Large intestine (tissue), 3 donors: ENCODE measurements at regions not wholly inside any gene's neighbourhood (a gene's known extent, or its start where the extent isn't known, plus 50 kb on each side); places are given as distances from the start of the nearest gene placed in this dataset.

ENCODE experiments used
- DNase-seq, 2 donors: peaks; one replicate each; pipeline versions ENCODE4 v3.0.0 to v3.0.0-alpha.2; 2013
- H3K27ac ChIP-seq: one replicate; pipeline ENCODE4 v1.5.1; 2013; ENCODE audit warnings: low read length
- H3K27me3 ChIP-seq: 2 replicates; pipeline ENCODE4 v1.6.1; 2013; ENCODE audit warnings: low read length; ENCODE audit not compliant: control insufficient read depth, insufficient read depth
- H3K36me3 ChIP-seq: 2 replicates; pipeline ENCODE4 v1.6.1; 2013; ENCODE audit warnings: low read length; ENCODE audit not compliant: control insufficient read depth, insufficient read depth
- H3K4me1 ChIP-seq: one replicate; pipeline ENCODE4 v1.6.1; 2013; ENCODE audit warnings: low read length; ENCODE audit not compliant: control insufficient read depth, insufficient read depth
- H3K4me3 ChIP-seq: one replicate; pipeline ENCODE4 v1.5.1; 2013; ENCODE audit warnings: low read length
- H3K9me3 ChIP-seq: one replicate; pipeline ENCODE4 v1.6.1; 2013; ENCODE audit warnings: mild to moderate bottlenecking, low read depth, low read length, moderate library complexity; ENCODE audit not compliant: control insufficient read depth
- WGBS: methylation state at CpG from one replicate; pipeline ENCODE4 v1.1.5; 2013; ENCODE audit warnings: low lambda C conversion rate; ENCODE audit not compliant: insufficient coverage; 5-methylcytosine and 5-hydroxymethylcytosine counted together

DNA sequence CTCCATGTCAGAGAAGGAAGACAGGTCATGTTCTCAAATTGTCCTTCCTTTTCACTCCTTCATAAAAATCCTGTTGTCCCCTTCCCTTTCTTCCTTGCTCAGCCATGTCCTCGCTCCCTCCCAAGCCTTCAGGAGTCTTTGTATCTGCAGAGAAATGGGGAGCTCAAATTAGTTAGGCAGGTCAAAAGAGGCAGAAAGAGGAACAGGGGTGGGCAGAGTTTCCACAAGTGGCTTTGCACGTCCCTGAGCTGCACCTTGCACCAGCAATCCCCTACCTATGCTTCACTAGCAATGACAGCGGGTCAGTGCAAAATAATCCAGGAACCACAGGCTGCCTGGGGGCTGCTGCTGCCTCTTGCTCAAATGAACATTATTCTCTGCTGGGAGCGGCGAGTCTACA is 152.1 kb upstream of the ITGA6 start:
- Histone ChIP-seq H3K27me3 (no peaks in the 10 kb centered on the region), H3K36me3 (no peaks in the 10 kb centered on the region), H3K4me3 (no peak overlapping the region), H3K27ac (no peak overlapping the region), H3K9me3 (no peaks in the 10 kb centered on the region), H3K4me1 (no peaks in the 10 kb centered on the region)
- WGBS, result no CpG with 5 or more reads among the region's 5 CpGs
- DNase-seq, result no peak

- Histone ChIP-seq H3K4me1 (no peaks in the 10 kb centered on the region), H3K4me3 (no peak overlapping the region), H3K9me3 (no peaks in the 10 kb centered on the region), H3K27me3 (no peaks in the 10 kb centered on the region), H3K36me3 (no peaks in the 10 kb centered on the region), H3K27ac (no peak overlapping the region)
- DNase-seq, result no peak
These were observed 150.4 kb upstream of the ITGA6 start for GRCh38 chr2:172276961-172277360.

GRCh38 chr2:172278667-172279066 is 148.7 kb upstream of the ITGA6 start:
- WGBS, result 100% methylated on average over 1 of the region's 6 CpGs
- Histone ChIP-seq H3K27ac (no peak overlapping the region), H3K36me3 (no peaks in the 10 kb centered on the region), H3K4me1 (no peaks in the 10 kb centered on the region), H3K4me3 (no peak overlapping the region), H3K9me3 (no peaks in the 10 kb centered on the region), H3K27me3 (no peaks in the 10 kb centered on the region)
- no peak for DNase-seq

DNA sequence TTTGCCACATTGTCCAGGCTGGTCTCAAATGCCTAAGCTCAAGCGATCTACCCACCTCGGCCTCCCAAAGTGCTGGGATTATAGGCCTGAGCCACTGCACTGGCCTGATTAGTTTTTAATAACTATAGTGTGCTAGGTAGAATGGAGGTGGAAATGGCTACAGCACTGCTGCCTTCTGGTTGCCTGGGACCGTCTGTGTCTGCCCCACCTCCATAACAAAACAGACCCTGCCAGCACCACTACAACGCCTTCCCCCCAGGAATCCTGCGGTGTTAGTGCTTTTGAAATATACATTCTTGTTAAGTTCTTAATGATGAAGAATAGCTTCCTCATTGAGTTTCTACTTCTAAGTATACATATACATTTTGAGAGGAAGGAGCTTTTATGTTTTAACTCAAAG is 148.2 kb upstream of the ITGA6 start:
- Histone ChIP-seq H3K27ac (no peak overlapping the region), H3K36me3 (no peaks in the 10 kb centered on the region), H3K9me3 (no peaks in the 10 kb centered on the region), H3K27me3 (no peaks in the 10 kb centered on the region), H3K4me1 (no peaks in the 10 kb centered on the region), H3K4me3 (no peak overlapping the region)
- WGBS, result 100% methylated on average over 1 of the region's 5 CpGs
- DNase-seq, result no peak

GRCh38 chr2:172279813-172280212 is 147.6 kb upstream of the ITGA6 start:
- H3K36me3 ChIP-seq, result no peaks in the 10 kb centered on the region
- H3K4me3 ChIP-seq, result no peak overlapping the region
- H3K27me3 ChIP-seq, result no peaks in the 10 kb centered on the region
- H3K4me1 ChIP-seq, result no peaks in the 10 kb centered on the region
- no peak overlapping the region for H3K27ac ChIP-seq
- DNase-seq, result no peak
- H3K9me3 ChIP-seq, result no peaks in the 10 kb centered on the region

- DNase-seq, result no peak
- Histone ChIP-seq H3K27ac (no peak overlapping the region), H3K9me3 (no peaks in the 10 kb centered on the region), H3K36me3 (no peaks in the 10 kb centered on the region), H3K27me3 (no peaks in the 10 kb centered on the region), H3K4me1 (no peaks in the 10 kb centered on the region), H3K4me3 (no peak overlapping the region)
- WGBS, result no CpG with 5 or more reads among the region's 6 CpGs
These were observed 146.6 kb upstream of the ITGA6 start for GRCh38 chr2:172280571-172281361.

- DNase-seq, result no peak
- no peaks in the 10 kb centered on the region for H3K4me1 ChIP-seq
- no peak overlapping the region for H3K27ac ChIP-seq
These were observed 145.5 kb upstream of the ITGA6 start for GRCh38 chr2:172281648-172282570.

GRCh38 chr2:172282944-172283343 is 144.4 kb upstream of the ITGA6 start:
- Histone ChIP-seq H3K4me1 (no peaks in the 10 kb centered on the region), H3K9me3 (no peaks in the 10 kb centered on the region), H3K27ac (no peak overlapping the region), H3K4me3 (no peak overlapping the region), H3K27me3 (no peaks in the 10 kb centered on the region), H3K36me3 (no peaks in the 10 kb centered on the region)
- WGBS, result no CpG with 5 or more reads among the region's 5 CpGs
- no peak for DNase-seq

More at GRCh38 chr2:172281648-172282570, 145.5 kb upstream of the ITGA6 start:
- no peaks in the 10 kb centered on the region for H3K27me3 ChIP-seq
- no CpG with 5 or more reads among the region's 3 CpGs for WGBS
- H3K36me3 ChIP-seq, result no peaks in the 10 kb centered on the region
- H3K4me3 ChIP-seq, result no peak overlapping the region
- H3K9me3 ChIP-seq, result no peaks in the 10 kb centered on the region

DNA sequence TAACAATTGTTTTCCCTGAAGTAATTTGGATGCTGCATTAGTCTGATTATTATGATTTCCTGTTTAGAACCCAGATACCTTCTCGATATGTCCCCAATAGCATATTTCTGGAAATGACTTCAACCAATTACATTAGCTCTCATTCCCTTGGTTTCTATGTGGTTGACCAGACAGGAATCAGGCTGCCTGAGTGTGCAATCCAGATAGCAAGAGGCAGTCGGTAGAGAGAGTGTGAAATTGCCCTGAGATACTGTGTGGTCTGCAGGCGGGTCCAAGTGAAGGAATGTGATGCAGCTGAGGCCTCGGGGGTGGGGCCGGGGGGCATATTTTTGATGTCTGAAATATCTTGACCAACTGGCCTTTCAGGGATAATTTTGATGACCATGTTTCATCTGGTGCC is 143.9 kb upstream of the ITGA6 start:
- no peaks in the 10 kb centered on the region for H3K36me3 ChIP-seq
- H3K9me3 ChIP-seq, result no peaks in the 10 kb centered on the region
- no CpG with 5 or more reads among the region's 5 CpGs for WGBS
- no peak overlapping the region for H3K27ac ChIP-seq
- no peak overlapping the region for H3K4me3 ChIP-seq
- H3K27me3 ChIP-seq, result no peaks in the 10 kb centered on the region
- H3K4me1 ChIP-seq, result no peaks in the 10 kb centered on the region
- no peak for DNase-seq

GRCh38 chr2:172284209-172284608 is 143.2 kb upstream of the ITGA6 start:
- DNase-seq, result no peak
- WGBS, result no CpG with 5 or more reads among the region's 4 CpGs
- Histone ChIP-seq H3K36me3 (no peaks in the 10 kb centered on the region), H3K9me3 (no peaks in the 10 kb centered on the region), H3K4me1 (no peaks in the 10 kb centered on the region), H3K27ac (no peak overlapping the region), H3K27me3 (no peaks in the 10 kb centered on the region), H3K4me3 (no peak overlapping the region)
